ENCODE measurements at regions not wholly inside any gene's neighbourhood (a gene's known extent, or its start where the extent isn't known, plus 50 kb on each side); places are given as distances from the start of the nearest gene placed in this dataset.

DNA sequence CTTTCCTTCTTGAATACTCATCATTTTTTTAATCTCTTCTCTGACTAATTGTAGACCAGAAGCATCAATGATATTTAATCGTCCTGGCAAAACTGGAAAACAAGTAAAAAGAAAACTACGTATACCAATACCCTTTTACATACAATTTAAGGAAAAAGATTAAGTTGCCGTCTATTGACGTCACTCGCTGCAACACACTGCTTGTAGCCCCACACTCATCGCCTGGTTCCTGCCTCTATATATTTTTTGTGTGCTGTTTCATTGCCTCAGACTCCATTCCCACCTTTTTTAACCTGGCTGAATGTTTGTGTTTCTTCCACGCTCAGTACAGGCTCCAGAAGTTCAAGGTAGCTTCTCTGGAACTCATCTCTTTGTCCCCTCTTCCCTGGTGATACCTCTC, 536.2 kb downstream of the METTL4 start:
- TF ChIP-seq, protein P1, sequence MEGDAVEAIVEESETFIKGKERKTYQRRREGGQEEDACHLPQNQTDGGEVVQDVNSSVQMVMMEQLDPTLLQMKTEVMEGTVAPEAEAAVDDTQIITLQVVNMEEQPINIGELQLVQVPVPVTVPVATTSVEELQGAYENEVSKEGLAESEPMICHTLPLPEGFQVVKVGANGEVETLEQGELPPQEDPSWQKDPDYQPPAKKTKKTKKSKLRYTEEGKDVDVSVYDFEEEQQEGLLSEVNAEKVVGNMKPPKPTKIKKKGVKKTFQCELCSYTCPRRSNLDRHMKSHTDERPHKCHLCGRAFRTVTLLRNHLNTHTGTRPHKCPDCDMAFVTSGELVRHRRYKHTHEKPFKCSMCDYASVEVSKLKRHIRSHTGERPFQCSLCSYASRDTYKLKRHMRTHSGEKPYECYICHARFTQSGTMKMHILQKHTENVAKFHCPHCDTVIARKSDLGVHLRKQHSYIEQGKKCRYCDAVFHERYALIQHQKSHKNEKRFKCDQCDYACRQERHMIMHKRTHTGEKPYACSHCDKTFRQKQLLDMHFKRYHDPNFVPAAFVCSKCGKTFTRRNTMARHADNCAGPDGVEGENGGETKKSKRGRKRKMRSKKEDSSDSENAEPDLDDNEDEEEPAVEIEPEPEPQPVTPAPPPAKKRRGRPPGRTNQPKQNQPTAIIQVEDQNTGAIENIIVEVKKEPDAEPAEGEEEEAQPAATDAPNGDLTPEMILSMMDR (IDR thresholded peaks at IDR 0.05; ENCODE audit: low read depth, low read length): no peak
- no peak for TF ChIP-seq EZH2phosphoT487 (IDR thresholded peaks at IDR 0.05; ENCODE audit: low read depth)

All from OCI-LY3 (cell line).